CD14-positive monocyte (primary cell): ENCODE measurements at regions not wholly inside any gene's neighbourhood (a gene's known extent, or its start where the extent isn't known, plus 50 kb on each side); places are given as distances from the start of the nearest gene placed in this dataset.

Source experiments
- DNase-seq, 3 donors: peaks; one replicate each; pipeline ENCODE4 v3.0.0-alpha.2; 2011 to 2022
- H2AFZ ChIP-seq: 2 replicates; pipeline ENCODE4 v1.6.0; 2012; ENCODE audit warnings: mild to moderate bottlenecking, low read depth, low read length, inconsistent platforms; ENCODE audit not compliant: insufficient read depth, poor library complexity, severe bottlenecking
- H3K27ac ChIP-seq, 2 donors: 1 replicate in 1 of 2; 2 replicates in 1 of 2; pipeline ENCODE4 v1.5.1; 2012 to 2013; ENCODE audit warnings: low read length in 2 of 2, control low read depth in 1 of 2, inconsistent platforms in 1 of 2, low read depth in 1 of 2, mild to moderate bottlenecking in 1 of 2
- H3K27me3 ChIP-seq, 2 donors: one replicate each; pipeline versions ENCODE4 v1.6.0 to v1.6.1; 2011 to 2013; ENCODE audit warnings: low read length in 2 of 2; ENCODE audit not compliant: control insufficient read depth in 2 of 2, insufficient read depth in 2 of 2
- H3K36me3 ChIP-seq, 2 donors: replicated peaks in 1 of 2; 1 replicate in 1 of 2; 2 replicates in 1 of 2; pipeline versions ENCODE4 v1.5.1 to v1.6.1; 2012 to 2013; ENCODE audit warnings: low read length in 2 of 2, control low read depth in 1 of 2, inconsistent platforms in 1 of 2, mild to moderate bottlenecking in 1 of 2; ENCODE audit not compliant: insufficient read depth in 2 of 2, control insufficient read depth in 1 of 2
- H3K4me1 ChIP-seq, 2 donors: 1 replicate in 1 of 2; 2 replicates in 1 of 2; pipeline versions ENCODE4 v1.5.1 to v1.6.1; 2012 to 2013; ENCODE audit warnings: low read length in 2 of 2, control low read depth in 1 of 2, inconsistent platforms in 1 of 2, mild to moderate bottlenecking in 1 of 2, moderate library complexity in 1 of 2; ENCODE audit not compliant: insufficient read depth in 2 of 2, control insufficient read depth in 1 of 2
- H3K4me2 ChIP-seq: replicated peaks from 2 replicates; pipeline ENCODE3; 2012; ENCODE audit warnings: low read length, moderate library complexity, mild to moderate bottlenecking; ENCODE audit not compliant: poor library complexity, severe bottlenecking; ENCODE audit errors: extremely low read depth
- H3K4me3 ChIP-seq, 3 experiments: fragments of 200-600 bp in 1 of 3; sonication (generic) in 1 of 3; replicated peaks in 1 of 3; 1 replicate in 2 of 3; 2 replicates in 1 of 3; pipeline ENCODE4 v1.5.1; 2011 to 2013; ENCODE audit warnings: low read length in 3 of 3, mild to moderate bottlenecking in 3 of 3, control low read depth in 2 of 3, low read depth in 2 of 3, inconsistent platforms in 1 of 3, moderate library complexity in 1 of 3
- H3K79me2 ChIP-seq: 2 replicates; pipeline ENCODE4 v1.6.0; 2012; ENCODE audit warnings: mild to moderate bottlenecking, control low read depth, inconsistent platforms, low read length, moderate library complexity; ENCODE audit not compliant: insufficient read depth
- H3K9ac ChIP-seq: 2 replicates; pipeline ENCODE4 v1.6.0; 2017; ENCODE audit warnings: low read length, mild to moderate bottlenecking; ENCODE audit not compliant: insufficient read depth, poor library complexity, severe bottlenecking
- H3K9me3 ChIP-seq, 2 donors: replicated peaks in 1 of 2; 1 replicate in 1 of 2; 2 replicates in 1 of 2; pipeline versions ENCODE4 v1.5.1 to v1.6.1; 2012 to 2013; ENCODE audit warnings: low read length in 2 of 2, control low read depth in 1 of 2; ENCODE audit not compliant: control insufficient read depth in 1 of 2, insufficient read depth in 1 of 2
- H4K20me1 ChIP-seq: 2 replicates; pipeline ENCODE4 v1.6.0; 2012; ENCODE audit warnings: mild to moderate bottlenecking, low read length, control low read depth, moderate library complexity; ENCODE audit not compliant: insufficient read depth
- H3K27ac Mint-ChIP-seq, 7 donors: one replicate each; pipeline ENCODE4 v1.8.0; 2020; ENCODE audit warnings: mild to moderate bottlenecking in 7 of 7, mixed read lengths in 7 of 7, moderate library complexity in 6 of 7, inconsistent platforms in 2 of 7
- H3K27me3 Mint-ChIP-seq, 3 donors: one replicate each; pipeline ENCODE4 v1.8.0; 2021 to 2022; ENCODE audit warnings: low read depth in 3 of 3, mild to moderate bottlenecking in 3 of 3, mixed read lengths in 3 of 3, moderate library complexity in 3 of 3, inconsistent platforms in 1 of 3
- H3K36me3 Mint-ChIP-seq, 2 donors: one replicate each; pipeline ENCODE4 v1.8.0; 2020; ENCODE audit warnings: mixed read lengths in 2 of 2, inconsistent platforms in 1 of 2, mild to moderate bottlenecking in 1 of 2
- H3K4me1 Mint-ChIP-seq: one replicate; pipeline ENCODE4 v1.8.0; 2020; ENCODE audit warnings: mild to moderate bottlenecking, mixed read lengths
- H3K4me3 Mint-ChIP-seq, 2 donors: one replicate each; pipeline ENCODE4 v1.8.0; 2020; ENCODE audit warnings: mild to moderate bottlenecking in 2 of 2, mixed read lengths in 2 of 2, moderate library complexity in 1 of 2
- H3K9me3 Mint-ChIP-seq, 7 donors: one replicate each; pipeline ENCODE4 v1.8.0; 2020 to 2022; ENCODE audit warnings: mixed read lengths in 7 of 7, mild to moderate bottlenecking in 6 of 7, moderate library complexity in 6 of 7, inconsistent platforms in 2 of 7
- CTCF ChIP-seq: fragments of 200-600 bp; IDR thresholded peaks from one replicate; pipeline ENCODE4 v1.8.0; 2022; ENCODE audit warnings: antibody characterized with exemption, mild to moderate bottlenecking
- WGBS: methylation state at CpG from one replicate; pipeline ENCODE4 v1.1.5; 2013; ENCODE audit warnings: missing lambda C conversion rate; ENCODE audit not compliant: insufficient coverage; 5-methylcytosine and 5-hydroxymethylcytosine counted together
- intact Hi-C, 2 donors: fragments of 100-400 bp; cut with micrococcal nuclease; formaldehyde crosslinking; loops; one replicate each; pipeline versions ENCODE4 v1.15.0 to v1.15.1; 2023

- H3K27me3 ChIP-seq: no peaks in the 10 kb centered on the region
- H2AFZ ChIP-seq: no peak overlapping the region
- H3K27me3 Mint-ChIP-seq: peaks cover 5 to 11% (median 10%) of the 10 kb centered on the region in 3 donors
- no peaks in the 10 kb centered on the region for H3K4me1 ChIP-seq
- intact Hi-C loops: no loop called here
- no peak overlapping the region for H3K27ac Mint-ChIP-seq
- no peaks in the 10 kb centered on the region for H3K9me3 Mint-ChIP-seq
- WGBS: 88% methylated on average over 1 of the region's 3 CpGs
- H3K79me2 ChIP-seq: no peaks in the 10 kb centered on the region
- H3K36me3 ChIP-seq: no peaks in the 10 kb centered on the region
- H3K9me3 ChIP-seq: no peaks in the 10 kb centered on the region
- no peak overlapping the region for H3K4me3 ChIP-seq
- no peaks in the 10 kb centered on the region for H3K36me3 Mint-ChIP-seq
- no peak for DNase-seq
- H4K20me1 ChIP-seq: no peaks in the 10 kb centered on the region
- no peak for TF ChIP-seq CTCF
- no peak overlapping the region for H3K9ac ChIP-seq
- no peaks in the 10 kb centered on the region for H3K4me1 Mint-ChIP-seq
- H3K4me3 Mint-ChIP-seq: no peak overlapping the region
- H3K27ac ChIP-seq: no peak overlapping the region
- no peak overlapping the region for H3K4me2 ChIP-seq
Observed at GRCh38 chr17:5747276-5747675, 163.0 kb upstream of the NLRP1 start.

- H4K20me1 ChIP-seq: no peaks in the 10 kb centered on the region
- no peak overlapping the region for H3K9ac ChIP-seq
- TF ChIP-seq CTCF: no peak
- intact Hi-C loops: no loop called here
- no peaks in the 10 kb centered on the region for H3K9me3 ChIP-seq
- Mint-ChIP-seq H3K27ac (no peak overlapping the region), H3K27me3 (peaks cover 5 to 13% (median 10%) of the 10 kb centered on the region in 3 donors), H3K36me3 (no peaks in the 10 kb centered on the region), H3K4me1 (no peaks in the 10 kb centered on the region), H3K9me3 (no peaks in the 10 kb centered on the region), H3K4me3 (no peak overlapping the region)
- H3K36me3 ChIP-seq: no peaks in the 10 kb centered on the region
- no peaks in the 10 kb centered on the region for H3K79me2 ChIP-seq
- H3K27me3 ChIP-seq: no peaks in the 10 kb centered on the region
- no peaks in the 10 kb centered on the region for H3K4me1 ChIP-seq
- no peak overlapping the region for H2AFZ ChIP-seq
- H3K4me2 ChIP-seq: no peak overlapping the region
- no peak overlapping the region for H3K4me3 ChIP-seq
- 96% methylated on average over 3 of the region's 4 CpGs for WGBS
- DNase-seq: no peak
- no peak overlapping the region for H3K27ac ChIP-seq
Observed at GRCh38 chr17:5747964-5748363, 163.7 kb upstream of the NLRP1 start.
